ENCODE measurements at regions not wholly inside any gene's neighbourhood (a gene's known extent, or its start where the extent isn't known, plus 50 kb on each side); places are given as distances from the start of the nearest gene placed in this dataset.

DNA sequence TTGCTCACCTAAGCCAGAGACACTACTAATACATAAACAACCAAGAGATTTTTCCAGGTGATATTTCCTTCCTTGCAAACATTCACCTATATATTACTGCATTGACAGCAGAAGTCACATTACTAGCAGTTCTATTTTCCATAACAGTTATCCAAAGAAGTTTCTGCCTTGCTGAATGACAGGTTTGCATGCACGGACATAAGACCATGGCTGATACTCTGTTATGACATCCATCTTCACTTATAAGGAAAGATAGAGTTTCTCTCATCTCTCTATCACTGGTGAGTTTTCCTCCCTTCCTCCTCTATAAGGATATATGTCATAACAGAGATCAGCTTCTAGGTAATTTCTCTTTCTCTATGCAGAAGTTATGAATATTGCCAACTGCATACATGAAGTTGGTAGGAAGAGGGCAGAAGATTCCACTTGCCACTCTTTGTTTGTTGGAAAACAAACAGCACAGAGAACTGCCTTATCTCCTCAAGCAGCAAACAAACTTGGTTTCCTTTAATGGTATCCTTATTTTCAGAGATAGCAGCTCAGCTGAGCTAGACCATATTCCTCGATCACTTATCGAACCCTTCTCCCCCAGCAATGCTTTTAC, 557.0 kb downstream of the VRK1 start:
- no peak for TF ChIP-seq CTCF (IDR thresholded peaks at IDR 0.05)
- TF ChIP-seq POLR2AphosphoS5 (IDR thresholded peaks at IDR 0.05), result no peak

All from prostate gland (tissue), 2 donors.